DND-41 (cell line): ENCODE measurements at regions not wholly inside any gene's neighbourhood (a gene's known extent, or its start where the extent isn't known, plus 50 kb on each side); places are given as distances from the start of the nearest gene placed in this dataset.

Experiments
- ATAC-seq: fragments of 200-7000 bp; cut with Tn5 transposase; 3 replicates; pipeline ENCODE4 v1.9.1; 2021; ENCODE audit warnings: low read depth; ENCODE audit not compliant: insufficient read depth
- DNase-seq: peaks from one replicate; pipeline ENCODE4 v3.0.0-alpha.2; 2020
- H2AFZ ChIP-seq: 2 replicates; pipeline ENCODE4 v1.6.0; 2012; ENCODE audit warnings: low read depth, low read length
- H3K27ac ChIP-seq: 2 replicates; pipeline ENCODE4 v1.5.1; 2012; ENCODE audit warnings: low read length, inconsistent platforms
- H3K27me3 ChIP-seq: fragments of 200-600 bp; sonication (generic); 2 replicates; pipeline ENCODE4 v1.6.0; 2012; ENCODE audit warnings: low read length, mild to moderate bottlenecking, inconsistent platforms; ENCODE audit not compliant: insufficient read depth, poor library complexity
- H3K36me3 ChIP-seq: 2 replicates; pipeline ENCODE4 v1.5.1; 2012; ENCODE audit warnings: low read length, inconsistent platforms; ENCODE audit not compliant: insufficient read depth
- H3K4me1 ChIP-seq: 2 replicates; pipeline ENCODE4 v1.5.1; 2012; ENCODE audit warnings: mild to moderate bottlenecking, low read length; ENCODE audit not compliant: insufficient read depth
- H3K4me2 ChIP-seq: 2 replicates; pipeline ENCODE4 v1.6.0; 2012; ENCODE audit warnings: mild to moderate bottlenecking, moderate library complexity, low read length, inconsistent platforms; ENCODE audit not compliant: insufficient read depth
- H3K4me3 ChIP-seq, 2 experiments: fragments of 200-600 bp in 1 of 2; shearing (Covaris generic) in 1 of 2; 2 replicates each; pipeline ENCODE4 v1.5.1; 2012 to 2016; ENCODE audit warnings: inconsistent platforms in 2 of 2, low read length in 2 of 2, mild to moderate bottlenecking in 2 of 2, low read depth in 1 of 2, moderate library complexity in 1 of 2
- H3K79me2 ChIP-seq: 2 replicates; pipeline ENCODE4 v1.6.0; 2012; ENCODE audit warnings: low read length, inconsistent platforms; ENCODE audit not compliant: insufficient read depth
- H3K9ac ChIP-seq: 2 replicates; pipeline ENCODE4 v1.6.0; 2012; ENCODE audit warnings: low read depth, mild to moderate bottlenecking, inconsistent platforms, low read length, moderate library complexity
- H3K9me3 ChIP-seq: 2 replicates; pipeline ENCODE4 v1.5.1; 2012; ENCODE audit warnings: low read length, moderate library complexity, mild to moderate bottlenecking, inconsistent platforms; ENCODE audit not compliant: insufficient read depth, severe bottlenecking
- H4K20me1 ChIP-seq: 2 replicates; pipeline ENCODE4 v1.6.0; 2012; ENCODE audit warnings: low read length; ENCODE audit not compliant: insufficient read depth
- CTCF ChIP-seq: IDR thresholded peaks from 2 replicates; pipeline ENCODE4 v1.5.1; 2012; ENCODE audit warnings: borderline replicate concordance, low read length, moderate library complexity, mild to moderate bottlenecking; ENCODE audit not compliant: poor library complexity, severe bottlenecking; ENCODE audit errors: extremely low read depth
- EZH2 ChIP-seq: IDR thresholded peaks from 3 replicates; pipeline ENCODE4 v1.6.1; 2012; ENCODE audit warnings: borderline replicate concordance, low read depth, mild to moderate bottlenecking, moderate library complexity, low read length, inconsistent platforms; ENCODE audit not compliant: severe bottlenecking

- no peak overlapping the region for H3K4me2 ChIP-seq
- H3K27ac ChIP-seq, result no peak overlapping the region
- TF ChIP-seq EZH2 (no peak), CTCF (no peak)
- no peaks in the 10 kb centered on the region for H3K27me3 ChIP-seq
- no peaks in the 10 kb centered on the region for H3K36me3 ChIP-seq
- no peak overlapping the region for H3K4me3 ChIP-seq
- no peaks in the 10 kb centered on the region; the same call in 1 of the 2 replicates for H4K20me1 ChIP-seq
- no peaks in the 10 kb centered on the region for H3K4me1 ChIP-seq
- H2AFZ ChIP-seq, result no peak overlapping the region
- H3K9ac ChIP-seq, result no peak overlapping the region
- no peaks in the 10 kb centered on the region for H3K79me2 ChIP-seq
- ATAC-seq (no peak), DNase-seq (no peak)
- no peaks in the 10 kb centered on the region for H3K9me3 ChIP-seq
Observed at GRCh38 chr20:63140514-63141433, 75.2 kb downstream of the YTHDF1 start.

- Histone ChIP-seq H3K4me2 (no peak overlapping the region), H3K36me3 (no peaks in the 10 kb centered on the region), H3K27me3 (no peaks in the 10 kb centered on the region), H3K4me3 (no peak overlapping the region), H3K79me2 (no peaks in the 10 kb centered on the region), H3K9ac (no peak overlapping the region), H2AFZ (no peak overlapping the region), H3K4me1 (no peaks in the 10 kb centered on the region), H3K9me3 (no peaks in the 10 kb centered on the region), H3K27ac (no peak overlapping the region), H4K20me1 (no peaks in the 10 kb centered on the region; the same call in 1 of the 2 replicates)
- TF ChIP-seq EZH2, result no peak
- no peak for TF ChIP-seq CTCF
- DNase-seq (no peak), ATAC-seq (no peak)
Observed at GRCh38 chr20:63139837-63140236, 76.1 kb downstream of the YTHDF1 start.

GRCh38 chr20:63139356-63139755, 76.6 kb downstream of the YTHDF1 start:
- no peak overlapping the region for H3K27ac ChIP-seq
- no peak overlapping the region for H2AFZ ChIP-seq
- TF ChIP-seq CTCF (no peak), EZH2 (no peak)
- DNase-seq (no peak), ATAC-seq (no peak)
- H3K9me3 ChIP-seq, result no peaks in the 10 kb centered on the region
- no peaks in the 10 kb centered on the region for H3K79me2 ChIP-seq
- H3K4me2 ChIP-seq, result no peak overlapping the region
- H3K4me3 ChIP-seq, result no peak overlapping the region
- H3K4me1 ChIP-seq, result no peaks in the 10 kb centered on the region
- H3K27me3 ChIP-seq, result no peaks in the 10 kb centered on the region
- H3K9ac ChIP-seq, result no peak overlapping the region
- H4K20me1 ChIP-seq, result no peaks in the 10 kb centered on the region; the same call in 1 of the 2 replicates
- no peaks in the 10 kb centered on the region for H3K36me3 ChIP-seq
